ENCODE measurements at regions not wholly inside any gene's neighbourhood (a gene's known extent, or its start where the extent isn't known, plus 50 kb on each side); places are given as distances from the start of the nearest gene placed in this dataset.
"Not testable (repeated sequence)": the region's sequence is repeated elsewhere in the genome, so short reads cannot be mapped to it uniquely, and the experiment has no call there.

DNA sequence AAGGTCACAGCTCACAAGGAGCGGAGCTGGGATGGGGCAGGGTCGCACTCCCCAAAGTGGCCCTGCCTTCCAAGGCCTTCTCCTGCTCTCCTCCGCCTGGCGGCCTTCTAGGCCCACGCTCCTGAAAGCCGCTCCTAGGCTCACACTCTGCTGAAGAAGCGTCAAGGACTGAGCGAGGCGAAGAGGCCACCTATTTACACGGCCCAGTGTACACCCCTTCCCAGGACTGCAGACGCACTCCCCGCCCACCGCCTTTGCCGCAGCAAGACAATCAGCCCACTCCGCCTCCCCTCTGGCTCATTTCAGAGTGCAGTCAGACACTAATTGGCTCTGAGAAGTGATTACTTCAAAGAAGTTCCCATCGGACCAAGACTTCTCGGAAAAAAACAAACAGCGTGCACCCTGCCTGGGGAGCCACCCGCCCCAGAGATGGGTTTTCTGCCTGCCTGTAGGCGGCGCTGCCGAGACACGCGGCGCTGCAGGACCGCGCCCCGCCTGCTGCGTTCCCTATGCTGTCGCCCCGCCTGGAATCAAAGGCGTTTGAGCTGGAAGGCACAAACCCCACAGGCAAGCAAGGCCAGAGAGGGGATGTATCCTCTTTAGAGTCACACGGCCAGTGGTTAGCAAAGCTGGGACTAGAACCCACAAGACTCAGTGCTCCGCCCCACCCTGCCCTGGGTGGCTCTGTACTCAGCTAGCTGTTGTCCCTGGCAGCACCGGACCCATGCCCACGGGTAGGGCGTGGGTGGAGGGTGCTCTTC, 414.8 kb downstream of the BUD13 start:
- DNase-seq (ENCODE audit: low read depth): no peak
- in situ Hi-C loops (cut with HindIII; ENCODE audit: low pct_unique_long_range_greater_than_20kb, low sequenced_read_pairs): no loop called here

GRCh38 chr11:116356451-116356850, 416.3 kb downstream of the BUD13 start:
- no peak for DNase-seq (ENCODE audit: low read depth)
- in situ Hi-C loops (cut with HindIII; ENCODE audit: low pct_unique_long_range_greater_than_20kb, low sequenced_read_pairs): no loop called here

GRCh38 chr11:116355104-116355503, 417.7 kb downstream of the BUD13 start:
- in situ Hi-C loops (cut with HindIII; ENCODE audit: low pct_unique_long_range_greater_than_20kb, low sequenced_read_pairs): no loop called here
- DNase-seq (ENCODE audit: low read depth): no peak

- in situ Hi-C loops (cut with HindIII; ENCODE audit: low pct_unique_long_range_greater_than_20kb, low sequenced_read_pairs): no loop called here
- DNase-seq (ENCODE audit: low read depth): no peak
Measured at GRCh38 chr11:116353589-116353988, 419.2 kb downstream of the BUD13 start.

DNA sequence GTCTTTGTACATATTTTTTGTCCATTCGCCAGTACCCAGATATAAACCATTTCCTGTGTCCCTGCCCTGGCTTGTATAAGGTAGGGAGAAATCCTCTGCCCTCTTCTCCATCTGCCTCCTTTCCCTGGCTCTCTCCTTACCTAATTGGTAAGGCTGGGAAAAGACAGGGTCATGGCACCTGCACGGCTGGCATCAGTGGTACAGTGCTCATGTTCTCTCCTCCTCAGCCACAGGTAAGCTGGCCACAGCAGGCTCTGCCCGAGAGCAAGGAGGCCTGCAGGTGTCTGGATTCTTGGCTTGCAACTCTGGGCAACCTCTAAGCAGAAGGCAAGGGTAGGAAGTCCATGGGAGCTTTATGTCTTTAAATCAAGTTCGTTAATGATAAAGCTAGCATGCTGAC, 419.9 kb downstream of the BUD13 start:
- no peak for DNase-seq (ENCODE audit: low read depth)
- in situ Hi-C loops (cut with HindIII; ENCODE audit: low pct_unique_long_range_greater_than_20kb, low sequenced_read_pairs): no loop called here

DNA sequence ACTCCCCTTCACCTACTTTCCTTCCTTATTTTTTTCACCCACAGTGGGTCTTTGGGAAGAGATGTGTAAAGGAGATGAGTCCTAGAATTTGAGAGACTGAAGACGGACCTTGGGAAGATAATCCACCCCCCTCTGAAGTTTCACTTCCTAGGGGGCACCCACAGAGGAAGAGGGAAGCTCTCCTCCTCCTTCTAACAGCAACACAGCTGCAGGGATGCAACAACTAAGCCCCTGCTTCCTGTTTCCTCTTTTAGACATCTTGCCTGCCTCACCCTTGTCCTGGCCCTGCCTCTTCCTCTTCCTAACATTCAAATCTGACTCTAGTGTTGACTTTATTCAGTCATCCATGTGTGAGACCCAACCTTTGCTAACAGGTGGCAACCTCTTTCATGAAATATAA, 424.6 kb downstream of the BUD13 start:
- no peak for DNase-seq (ENCODE audit: low read depth)
- in situ Hi-C loops (cut with HindIII; ENCODE audit: low pct_unique_long_range_greater_than_20kb, low sequenced_read_pairs): no loop called here

DNA sequence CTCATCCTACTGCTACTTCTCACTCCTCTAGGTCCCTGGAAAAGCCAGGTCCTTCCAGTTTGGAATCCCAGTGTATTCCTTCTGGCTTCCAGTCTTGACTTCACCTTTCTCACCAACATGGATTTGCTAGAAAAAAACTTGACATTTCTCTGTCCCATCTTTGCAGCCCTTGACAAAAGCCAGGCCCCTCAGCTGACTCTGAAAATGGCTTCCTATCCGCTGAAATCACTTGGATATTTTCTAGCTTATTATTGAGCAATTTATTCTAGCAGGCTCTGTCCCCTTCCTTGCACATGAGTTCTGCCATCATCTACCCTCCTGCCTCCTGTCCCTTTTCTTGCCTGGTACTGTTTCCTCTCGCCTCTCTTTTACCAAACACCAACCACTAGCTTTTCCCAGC, 427.2 kb downstream of the BUD13 start:
- no peak for DNase-seq (ENCODE audit: low read depth)
- in situ Hi-C loops (cut with HindIII; ENCODE audit: low pct_unique_long_range_greater_than_20kb, low sequenced_read_pairs): no loop called here

DNA sequence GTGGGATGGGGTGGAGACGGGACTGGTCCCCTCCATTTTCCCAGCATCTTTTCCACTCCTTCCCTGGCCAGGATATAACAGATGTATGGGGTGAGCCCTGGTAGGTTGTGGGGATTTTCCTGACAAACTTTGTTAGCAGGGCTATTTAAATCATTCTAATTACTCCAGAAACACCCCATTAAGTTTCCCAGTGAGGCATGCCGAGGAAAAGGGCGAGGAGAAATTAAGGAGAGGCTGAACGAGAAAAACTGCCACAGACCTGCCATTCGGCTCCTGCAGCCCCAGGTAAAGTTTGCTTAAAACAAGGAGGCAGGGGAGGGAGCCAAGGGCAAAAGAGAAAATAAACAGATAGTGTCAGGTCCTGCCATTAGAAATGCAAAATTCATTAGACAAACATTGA, 428.2 kb downstream of the BUD13 start:
- no peak for DNase-seq (ENCODE audit: low read depth)
- in situ Hi-C loops (cut with HindIII; ENCODE audit: low pct_unique_long_range_greater_than_20kb, low sequenced_read_pairs): no loop called here

DNA sequence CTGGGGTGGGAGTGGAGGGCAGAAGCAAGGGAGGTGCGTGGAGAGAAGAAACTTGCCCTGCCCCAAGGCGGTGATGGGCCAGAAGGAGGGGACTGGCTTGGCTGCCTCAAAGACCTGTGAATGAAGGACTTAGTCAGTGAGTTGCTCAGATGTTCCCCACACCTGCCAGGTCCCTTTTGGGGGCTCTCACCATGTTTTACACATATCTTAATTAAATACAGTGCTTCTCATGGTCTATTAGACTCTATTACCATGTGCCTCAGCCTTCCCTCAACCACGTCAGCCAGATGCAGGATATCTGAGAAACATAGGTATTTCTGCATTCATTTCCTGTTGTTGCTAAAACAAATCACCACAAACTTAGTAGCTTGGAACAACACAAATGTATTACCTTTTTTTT, 429.5 kb downstream of the BUD13 start:
- in situ Hi-C loops (cut with HindIII; ENCODE audit: low pct_unique_long_range_greater_than_20kb, low sequenced_read_pairs): no loop called here

GRCh38 chr11:116342148-116342547, 430.6 kb downstream of the BUD13 start:
- in situ Hi-C loops (cut with HindIII; ENCODE audit: low pct_unique_long_range_greater_than_20kb, low sequenced_read_pairs): no loop called here
- no peak for DNase-seq (ENCODE audit: low read depth)

More for the DNA sequence above, 429.5 kb downstream of the BUD13 start:
- no peak for DNase-seq (ENCODE audit: low read depth)

DNA sequence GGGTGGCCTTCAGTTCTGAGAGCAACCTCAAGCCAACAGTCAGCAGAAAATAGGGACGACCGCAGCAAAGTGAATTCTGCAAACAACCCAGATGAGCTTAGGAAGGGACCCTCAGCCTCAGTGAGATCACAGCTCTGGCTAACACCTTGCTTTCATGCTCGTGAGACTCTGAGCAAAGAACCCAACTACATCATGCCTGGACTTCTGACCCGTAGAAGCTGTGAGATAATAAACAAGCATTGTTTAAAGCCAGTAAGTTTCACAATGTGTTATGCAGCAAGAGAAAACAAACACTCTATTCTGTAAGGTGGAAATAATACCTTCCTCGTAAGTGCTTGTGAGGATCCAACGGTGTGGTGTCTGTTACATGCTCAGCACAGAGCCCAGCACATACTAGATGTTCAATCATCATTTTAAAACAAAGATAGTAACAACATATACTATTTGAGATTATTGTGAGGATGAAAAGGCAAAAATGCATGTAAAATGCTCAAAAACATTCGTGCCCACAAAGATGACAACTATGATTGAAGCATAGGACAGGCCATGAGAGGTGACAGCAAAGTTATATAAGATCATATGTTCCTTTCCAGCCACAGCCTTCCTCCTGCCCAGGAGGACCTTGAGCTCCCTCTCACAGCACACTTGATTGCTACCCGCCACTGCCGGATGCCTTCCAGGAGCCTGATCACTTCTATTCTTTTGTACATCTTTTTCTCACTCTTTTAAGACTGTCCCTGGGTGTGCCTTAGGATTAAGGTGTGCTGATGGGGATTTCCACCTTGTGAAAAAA, 433.3 kb downstream of the BUD13 start:
- no peak for DNase-seq (ENCODE audit: low read depth)
- in situ Hi-C loops (cut with HindIII; ENCODE audit: low pct_unique_long_range_greater_than_20kb, low sequenced_read_pairs): no loop called here

DNA sequence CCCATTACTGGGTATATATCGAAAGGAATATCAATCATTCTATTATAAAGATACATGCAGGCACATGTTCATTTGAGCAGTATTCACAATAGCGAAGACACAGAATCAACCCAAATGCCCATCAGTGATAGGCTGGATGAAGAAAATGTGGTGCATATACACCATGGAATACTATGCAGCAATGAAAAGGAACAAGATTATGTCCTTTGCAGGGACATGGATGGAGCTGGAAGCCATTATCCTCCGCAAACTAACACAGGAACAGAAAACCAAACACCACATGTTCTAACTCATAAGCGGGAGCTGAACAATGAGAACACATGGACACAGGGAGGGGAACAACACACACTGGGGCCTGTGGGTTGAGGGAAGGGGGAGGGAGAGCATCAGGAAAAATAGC, 434.3 kb downstream of the BUD13 start:
- in situ Hi-C loops (cut with HindIII; ENCODE audit: low pct_unique_long_range_greater_than_20kb, low sequenced_read_pairs); DNase-seq (ENCODE audit: low read depth): not testable (repeated sequence)

DNA sequence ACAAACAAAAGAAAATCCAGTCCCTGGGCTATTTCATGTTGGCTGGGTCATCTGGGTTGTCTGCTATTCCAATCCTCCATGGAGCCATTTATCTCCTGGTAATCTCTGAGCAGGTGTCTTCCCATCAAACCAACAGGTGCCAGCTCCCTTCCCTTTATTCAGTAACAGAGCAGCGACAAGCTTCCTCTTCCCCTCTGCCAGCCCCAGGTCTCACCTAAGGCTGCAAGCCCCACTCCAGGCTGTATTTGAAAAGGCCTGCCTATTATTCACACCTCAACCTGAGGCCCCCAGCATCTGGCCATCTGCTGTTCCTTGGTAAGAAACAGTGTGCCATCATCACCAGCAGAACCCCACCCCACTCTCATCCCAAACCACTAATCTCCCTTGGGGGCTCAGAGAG, 436.2 kb downstream of the BUD13 start:
- in situ Hi-C loops (cut with HindIII; ENCODE audit: low pct_unique_long_range_greater_than_20kb, low sequenced_read_pairs): no loop called here
- no peak for DNase-seq (ENCODE audit: low read depth)

DNA sequence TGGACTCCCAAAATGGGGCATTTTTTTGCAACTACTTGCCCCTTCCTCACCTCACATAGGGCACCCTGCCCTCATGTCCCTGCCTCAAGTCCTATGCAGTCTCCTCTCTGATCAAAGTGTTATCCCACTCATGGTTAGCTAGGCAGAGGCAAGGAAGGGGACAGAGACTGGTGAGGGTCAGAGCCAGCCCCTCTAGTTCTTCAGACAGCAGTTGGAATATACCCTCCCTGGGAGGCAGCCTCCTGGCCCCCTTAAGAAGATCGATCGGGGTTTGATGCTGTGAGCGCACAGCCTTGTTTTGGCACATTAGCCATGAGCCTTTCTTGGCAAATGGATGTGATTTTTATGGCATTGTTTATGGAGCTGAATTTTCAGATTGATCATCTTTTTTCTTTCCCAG, 436.9 kb downstream of the BUD13 start:
- DNase-seq (ENCODE audit: low read depth): no peak
- in situ Hi-C loops (cut with HindIII; ENCODE audit: low pct_unique_long_range_greater_than_20kb, low sequenced_read_pairs): no loop called here

DNA sequence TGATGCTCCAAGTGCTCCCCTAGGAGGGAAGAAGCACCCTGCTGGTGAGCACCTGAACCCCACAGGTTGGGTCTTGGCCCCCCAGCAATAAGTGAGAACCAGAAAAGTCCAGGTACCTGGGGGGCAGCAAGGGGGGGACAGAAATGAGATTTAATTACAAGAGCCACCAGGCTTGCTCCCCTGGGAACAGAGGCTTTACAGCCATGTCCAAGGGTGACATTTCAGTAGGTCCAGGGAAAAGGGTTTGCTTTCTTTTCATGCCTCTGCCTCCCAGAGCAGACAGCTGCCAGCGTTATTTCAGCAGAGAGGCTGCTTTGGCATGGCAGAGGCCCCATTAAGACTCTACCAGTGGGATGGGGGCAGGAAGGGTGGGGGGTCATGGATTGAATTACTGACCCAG, 437.7 kb downstream of the BUD13 start:
- DNase-seq (ENCODE audit: low read depth): no peak
- in situ Hi-C loops (cut with HindIII; ENCODE audit: low pct_unique_long_range_greater_than_20kb, low sequenced_read_pairs): no loop called here

- in situ Hi-C loops (cut with HindIII; ENCODE audit: low pct_unique_long_range_greater_than_20kb, low sequenced_read_pairs): no loop called here
- DNase-seq (ENCODE audit: low read depth): no peak
Measured at GRCh38 chr11:116334596-116334995, 438.2 kb downstream of the BUD13 start.

- in situ Hi-C loops (cut with HindIII; ENCODE audit: low pct_unique_long_range_greater_than_20kb, low sequenced_read_pairs): no loop called here
- no peak for DNase-seq (ENCODE audit: low read depth)
Measured at GRCh38 chr11:116333001-116333535, 439.7 kb downstream of the BUD13 start.

DNA sequence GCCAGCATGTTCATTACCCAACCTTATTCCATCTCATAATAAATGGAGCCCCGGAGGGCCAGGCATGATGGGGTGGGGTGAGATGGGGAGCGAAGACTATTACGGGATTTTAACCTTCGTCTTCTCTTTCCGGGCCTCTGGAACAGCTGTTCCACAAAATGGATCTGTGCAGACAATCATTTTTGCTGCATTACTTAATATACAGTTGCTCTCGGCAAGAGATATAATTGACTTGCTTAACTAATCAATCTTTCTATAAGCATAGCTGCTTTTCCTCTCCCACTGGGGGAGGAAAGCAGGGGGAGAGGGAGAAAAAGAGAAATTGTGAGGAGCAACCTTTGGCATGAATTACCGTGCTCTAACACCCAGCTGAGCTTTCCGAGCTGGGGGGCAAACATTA, 440.4 kb downstream of the BUD13 start:
- in situ Hi-C loops (cut with HindIII; ENCODE audit: low pct_unique_long_range_greater_than_20kb, low sequenced_read_pairs): no loop called here
- DNase-seq (ENCODE audit: low read depth): no peak

DNA sequence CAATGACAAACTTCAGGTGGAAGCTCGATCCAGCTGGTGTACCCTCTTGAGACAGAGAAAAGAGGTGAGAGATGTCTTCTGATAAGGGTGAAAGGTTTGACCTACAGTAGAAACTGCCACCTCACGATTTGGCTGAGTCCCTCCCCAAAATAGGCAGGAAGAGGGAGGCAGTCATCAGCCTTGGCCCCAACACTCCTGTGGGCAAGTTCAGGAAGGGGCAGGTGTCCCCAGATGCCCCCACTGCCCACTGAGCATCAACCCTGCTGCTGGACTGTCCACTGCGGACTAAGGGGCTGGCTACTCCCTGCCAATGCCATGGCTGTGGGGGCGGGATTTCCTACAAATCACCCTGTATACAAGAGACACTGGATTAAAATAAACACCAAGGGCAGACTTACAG, 441.4 kb downstream of the BUD13 start:
- in situ Hi-C loops (cut with HindIII; ENCODE audit: low pct_unique_long_range_greater_than_20kb, low sequenced_read_pairs): no loop called here
- DNase-seq (ENCODE audit: low read depth): no peak

Data from Caki2 (cell line).